ENCODE measurements at regions not wholly inside any gene's neighbourhood (a gene's known extent, or its start where the extent isn't known, plus 50 kb on each side); places are given as distances from the start of the nearest gene placed in this dataset.

GRCh38 chr2:185939858-185940257 is 201.3 kb downstream of the FSIP2 start:
- TF ChIP-seq CTCF (IDR thresholded peaks at IDR 0.05) (no peak), POLR2A (IDR thresholded peaks at IDR 0.05) (no peak), POLR2AphosphoS5 (IDR thresholded peaks at IDR 0.05) (no peak)
